OCI-LY3 (cell line): ENCODE measurements at regions not wholly inside any gene's neighbourhood (a gene's known extent, or its start where the extent isn't known, plus 50 kb on each side); places are given as distances from the start of the nearest gene placed in this dataset.

ENCODE experiments used
- H2AFZ ChIP-seq: fragments of 200-600, 300-600 bp; shearing (Covaris generic); 2 replicates; pipeline ENCODE4 v1.6.0; 2014; ENCODE audit warnings: antibody characterized with exemption, low read depth, low read length
- H3K27ac ChIP-seq: fragments of 200-600, 300-600 bp; sonication (generic); 2 replicates; pipeline ENCODE4 v1.5.1; 2014; ENCODE audit warnings: mild to moderate bottlenecking, low read length, moderate library complexity, mixed read lengths
- H3K27me3 ChIP-seq: fragments of 200-600, 300-600 bp; sonication (generic); 2 replicates; pipeline ENCODE4 v1.6.1; 2014; ENCODE audit warnings: low read depth, low read length, mixed read lengths
- H3K36me3 ChIP-seq: fragments of 200-600, 300-600 bp; sonication (generic); replicated peaks from 2 replicates; pipeline ENCODE3; 2014; ENCODE audit warnings: low read depth, low read length, mixed read lengths
- H3K4me1 ChIP-seq: fragments of 300-600, 200-600 bp; sonication (generic); 2 replicates; pipeline ENCODE4 v1.6.1; 2014; ENCODE audit warnings: low read length, mixed read lengths
- H3K4me2 ChIP-seq: fragments of 200-600, 300-600 bp; sonication (generic); 2 replicates; pipeline ENCODE4 v1.6.1; 2014; ENCODE audit warnings: low read length, mixed read lengths
- H3K4me3 ChIP-seq: fragments of 300-600, 200-600 bp; sonication (generic); 2 replicates; pipeline ENCODE4 v1.5.1; 2014; ENCODE audit warnings: antibody characterized with exemption, mild to moderate bottlenecking, low read length, moderate library complexity
- H3K79me2 ChIP-seq: fragments of 300-600, 200-600 bp; shearing (Covaris generic); 2 replicates; pipeline ENCODE4 v1.6.1; 2014; ENCODE audit warnings: mild to moderate bottlenecking, low read length, mixed read lengths
- H3K9ac ChIP-seq: fragments of 300-600, 200-600 bp; shearing (Covaris generic); 2 replicates; pipeline ENCODE4 v1.6.0; 2014; ENCODE audit warnings: mild to moderate bottlenecking, low read length, moderate library complexity
- H3K9me3 ChIP-seq: fragments of 200-600, 300-600 bp; shearing (Covaris generic); 2 replicates; pipeline ENCODE4 v1.6.1; 2014; ENCODE audit warnings: low read length, mixed read lengths; ENCODE audit not compliant: insufficient read depth
- H4K20me1 ChIP-seq: fragments of 200-600, 300-600 bp; sonication (generic); 2 replicates; pipeline ENCODE4 v1.6.1; 2016; ENCODE audit warnings: low read length, mixed read lengths; ENCODE audit not compliant: insufficient read depth
- CTCF ChIP-seq: fragments of 200-600, 300-600 bp; sonication (generic); IDR thresholded peaks from 2 replicates; pipeline ENCODE4 v1.5.1; 2014; ENCODE audit warnings: antibody characterized with exemption, low read length, low read depth
- EZH2phosphoT487 ChIP-seq: fragments of 200-600 bp; shearing (Covaris generic); IDR thresholded peaks from 2 replicates; pipeline ENCODE4 v1.6.1; 2018; ENCODE audit warnings: antibody characterized with exemption, mixed run types, low read depth

- no peak overlapping the region for H2AFZ ChIP-seq
- no peaks in the 10 kb centered on the region for H3K9me3 ChIP-seq
- no peak overlapping the region for H3K4me2 ChIP-seq
- H3K27ac ChIP-seq: no peak overlapping the region
- no peaks in the 10 kb centered on the region for H3K4me1 ChIP-seq
- H4K20me1 ChIP-seq: no peaks in the 10 kb centered on the region
- H3K27me3 ChIP-seq: no peaks in the 10 kb centered on the region
- H3K4me3 ChIP-seq: no peak overlapping the region
- no peaks in the 10 kb centered on the region for H3K36me3 ChIP-seq
- no peaks in the 10 kb centered on the region for H3K79me2 ChIP-seq
- TF ChIP-seq CTCF: no peak
- no peak for TF ChIP-seq EZH2phosphoT487
- no peak overlapping the region for H3K9ac ChIP-seq
Observed at GRCh38 chr13:22423261-22423660, 752.4 kb downstream of the FGF9 start.

GRCh38 chr13:22425087-22425486 lies 754.2 kb downstream of the FGF9 start:
- Histone ChIP-seq H3K4me3 (no peak overlapping the region), H3K36me3 (no peaks in the 10 kb centered on the region), H3K27ac (no peak overlapping the region), H3K27me3 (no peaks in the 10 kb centered on the region), H3K79me2 (no peaks in the 10 kb centered on the region), H3K4me2 (no peak overlapping the region), H3K4me1 (no peaks in the 10 kb centered on the region), H3K9me3 (no peaks in the 10 kb centered on the region), H2AFZ (no peak overlapping the region), H4K20me1 (no peaks in the 10 kb centered on the region), H3K9ac (no peak overlapping the region)
- TF ChIP-seq CTCF (no peak), EZH2phosphoT487 (no peak)

- H3K79me2 ChIP-seq: no peaks in the 10 kb centered on the region
- no peak overlapping the region for H3K4me2 ChIP-seq
- H3K4me3 ChIP-seq: no peak overlapping the region
- no peak overlapping the region for H2AFZ ChIP-seq
- H3K4me1 ChIP-seq: no peaks in the 10 kb centered on the region
- H3K27ac ChIP-seq: no peak overlapping the region
- H3K9ac ChIP-seq: no peak overlapping the region
- H4K20me1 ChIP-seq: no peaks in the 10 kb centered on the region
- H3K27me3 ChIP-seq: no peaks in the 10 kb centered on the region
- H3K36me3 ChIP-seq: no peaks in the 10 kb centered on the region
- no peaks in the 10 kb centered on the region for H3K9me3 ChIP-seq
- TF ChIP-seq EZH2phosphoT487 (no peak), CTCF (no peak)
Observed at GRCh38 chr13:22427066-22427465, 753.7 kb upstream of the SGCG start.

- H3K27ac ChIP-seq: no peak overlapping the region
- H3K4me1 ChIP-seq: no peaks in the 10 kb centered on the region
- no peaks in the 10 kb centered on the region for H3K9me3 ChIP-seq
- no peaks in the 10 kb centered on the region for H3K79me2 ChIP-seq
- H4K20me1 ChIP-seq: no peaks in the 10 kb centered on the region
- H3K9ac ChIP-seq: no peak overlapping the region
- no peaks in the 10 kb centered on the region for H3K36me3 ChIP-seq
- H3K27me3 ChIP-seq: no peaks in the 10 kb centered on the region
- H3K4me3 ChIP-seq: no peak overlapping the region
- no peak for TF ChIP-seq CTCF
- TF ChIP-seq EZH2phosphoT487: no peak
- no peak overlapping the region for H3K4me2 ChIP-seq
- no peak overlapping the region for H2AFZ ChIP-seq
Observed at GRCh38 chr13:22427783-22428182, 753.0 kb upstream of the SGCG start.
